ENCODE measurements at regions not wholly inside any gene's neighbourhood (a gene's known extent, or its start where the extent isn't known, plus 50 kb on each side); places are given as distances from the start of the nearest gene placed in this dataset.
A peak's percentile ranks its signal among the peaks of the same experiment; 100 is the strongest.

- H3K4me3 ChIP-seq (ENCODE audit: low read depth in 1 of 3, low read length in 3 of 3) = no peak overlapping the region
- TF ChIP-seq RAD21 (IDR thresholded peaks at IDR 0.05) = peak; percentile 63 to 76
- TF ChIP-seq JUND (IDR thresholded peaks at IDR 0.05) = no peak
- TF ChIP-seq FOXA1 (IDR thresholded peaks at IDR 0.05) = no peak
- H3K9ac ChIP-seq (ENCODE audit: low read depth in 1 of 2, low read length in 2 of 2) = no peak overlapping the region
- H3K9me3 ChIP-seq (ENCODE audit: control insufficient read depth in 4 of 4, low read length in 3 of 4) = no peaks in the 10 kb centered on the region
- DNase-seq (ENCODE audit: low spot score) = no peak
- 43% methylated on average over 2 of the region's 2 CpGs for WGBS
- no peaks in the 10 kb centered on the region for H3K36me3 ChIP-seq (ENCODE audit: control insufficient read depth in 4 of 4, insufficient read depth in 3 of 4, low read depth in 1 of 4, low read length in 3 of 4)
- no peaks in the 10 kb centered on the region for H3K4me1 ChIP-seq (ENCODE audit: control insufficient read depth in 4 of 4, insufficient read depth in 4 of 4, low read length in 3 of 4)
- no peaks in the 10 kb centered on the region for H3K27me3 ChIP-seq (ENCODE audit: control insufficient read depth in 4 of 4, insufficient read depth in 4 of 4, low read length in 3 of 4)
- no peak overlapping the region for H3K27ac ChIP-seq (ENCODE audit: low read depth in 1 of 2, low read length in 2 of 2)
These were observed 625.1 kb upstream of the IMPG1 start for GRCh38 chr6:76697585-76697984.

DNA sequence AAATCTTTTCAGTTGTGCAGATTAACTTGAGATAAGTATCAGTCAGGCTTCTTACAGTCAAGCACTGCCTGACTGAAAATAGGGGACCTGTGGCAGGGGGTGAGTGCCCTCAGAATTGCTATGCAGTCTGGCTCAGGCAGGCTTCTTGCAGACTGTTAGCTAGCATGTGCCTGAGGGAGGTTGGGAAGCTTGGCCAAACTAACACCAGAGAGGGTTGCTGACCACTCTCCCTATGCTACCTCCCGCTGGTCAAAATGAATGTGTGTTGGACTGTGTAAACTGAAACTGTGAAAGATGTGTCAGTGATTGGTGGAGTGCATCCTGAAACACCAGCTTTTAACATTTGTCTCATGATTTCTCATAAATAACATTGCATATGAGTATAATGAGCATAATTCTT, 622.3 kb upstream of the IMPG1 start:
- 50% methylated on average over 1 of the region's 1 CpG for WGBS
- Histone ChIP-seq H3K9ac (ENCODE audit: low read depth in 1 of 2, low read length in 2 of 2) (no peak overlapping the region), H3K4me1 (ENCODE audit: control insufficient read depth in 4 of 4, insufficient read depth in 4 of 4, low read length in 3 of 4) (no peaks in the 10 kb centered on the region), H3K27me3 (ENCODE audit: control insufficient read depth in 4 of 4, insufficient read depth in 4 of 4, low read length in 3 of 4) (no peaks in the 10 kb centered on the region), H3K27ac (ENCODE audit: low read depth in 1 of 2, low read length in 2 of 2) (no peak overlapping the region), H3K9me3 (ENCODE audit: control insufficient read depth in 4 of 4, low read length in 3 of 4) (no peaks in the 10 kb centered on the region), H3K36me3 (ENCODE audit: control insufficient read depth in 4 of 4, insufficient read depth in 3 of 4, low read depth in 1 of 4, low read length in 3 of 4) (no peaks in the 10 kb centered on the region), H3K4me3 (ENCODE audit: low read depth in 1 of 3, low read length in 3 of 3) (no peak overlapping the region)
- no peak for DNase-seq (ENCODE audit: low spot score)
- TF ChIP-seq FOXA2 (IDR thresholded peaks at IDR 0.05) (no peak), TAF1 (conservative IDR thresholded peaks at IDR 0.05) (no peak), FOXA1 (IDR thresholded peaks at IDR 0.05) (no peak), SP1 (IDR thresholded peaks at IDR 0.05) (no peak), ZBTB33 (IDR thresholded peaks at IDR 0.05) (no peak), NR2F2 (IDR thresholded peaks at IDR 0.05) (no peak)

- TF ChIP-seq TAF1 (conservative IDR thresholded peaks at IDR 0.05) = no peak
- peak; percentile 6 for TF ChIP-seq CTCF (IDR thresholded peaks at IDR 0.05; ENCODE audit: low read depth, low read length, missing input control)
- TF ChIP-seq JUND (IDR thresholded peaks at IDR 0.05) = no peak
- peak in 1 of 2 donors; percentile 7 for TF ChIP-seq RXRA (IDR thresholded peaks at IDR 0.05)
- peak; percentile 21 to 51 for TF ChIP-seq RAD21 (IDR thresholded peaks at IDR 0.05)
- no peak for TF ChIP-seq HNF4G (IDR thresholded peaks at IDR 0.05)
- no peaks in the 10 kb centered on the region for H3K4me1 ChIP-seq (ENCODE audit: control insufficient read depth in 4 of 4, insufficient read depth in 4 of 4, low read length in 3 of 4)
- WGBS = 78% methylated on average over 5 of the region's 5 CpGs
- H3K4me3 ChIP-seq (ENCODE audit: low read depth in 1 of 3, low read length in 3 of 3) = no peak overlapping the region
- H3K9me3 ChIP-seq (ENCODE audit: control insufficient read depth in 4 of 4, low read length in 3 of 4) = no peaks in the 10 kb centered on the region
- H3K27me3 ChIP-seq (ENCODE audit: control insufficient read depth in 4 of 4, insufficient read depth in 4 of 4, low read length in 3 of 4) = no peaks in the 10 kb centered on the region
- H3K9ac ChIP-seq (ENCODE audit: low read depth in 1 of 2, low read length in 2 of 2) = no peak overlapping the region
- H3K27ac ChIP-seq (ENCODE audit: low read depth in 1 of 2, low read length in 2 of 2) = no peak overlapping the region
- DNase-seq (ENCODE audit: low spot score) = no peak
- no peaks in the 10 kb centered on the region for H3K36me3 ChIP-seq (ENCODE audit: control insufficient read depth in 4 of 4, insufficient read depth in 3 of 4, low read depth in 1 of 4, low read length in 3 of 4)
These were observed 612.4 kb upstream of the IMPG1 start for GRCh38 chr6:76684875-76685274.

- TF ChIP-seq CTCF (IDR thresholded peaks at IDR 0.05; ENCODE audit: low read depth, low read length, missing input control) (no peak), GABPA (IDR thresholded peaks at IDR 0.05 in 1 of 2, conservative IDR thresholded peaks at IDR 0.05 in 1 of 2) (no peak), FOXA1 (IDR thresholded peaks at IDR 0.05) (no peak), RXRA (IDR thresholded peaks at IDR 0.05) (no peak)
- no peaks in the 10 kb centered on the region for H3K27me3 ChIP-seq (ENCODE audit: control insufficient read depth in 4 of 4, insufficient read depth in 4 of 4, low read length in 3 of 4)
- no peak for DNase-seq (ENCODE audit: low spot score)
- no peaks in the 10 kb centered on the region for H3K9me3 ChIP-seq (ENCODE audit: control insufficient read depth in 4 of 4, low read length in 3 of 4)
- H3K9ac ChIP-seq (ENCODE audit: low read depth in 1 of 2, low read length in 2 of 2) = no peak overlapping the region
- H3K36me3 ChIP-seq (ENCODE audit: control insufficient read depth in 4 of 4, insufficient read depth in 3 of 4, low read depth in 1 of 4, low read length in 3 of 4) = no peaks in the 10 kb centered on the region
- H3K4me1 ChIP-seq (ENCODE audit: control insufficient read depth in 4 of 4, insufficient read depth in 4 of 4, low read length in 3 of 4) = no peaks in the 10 kb centered on the region
- no peak overlapping the region for H3K27ac ChIP-seq (ENCODE audit: low read depth in 1 of 2, low read length in 2 of 2)
- 65% methylated on average over 2 of the region's 2 CpGs for WGBS
- H3K4me3 ChIP-seq (ENCODE audit: low read depth in 1 of 3, low read length in 3 of 3) = no peak overlapping the region
These were observed 611.5 kb upstream of the IMPG1 start for GRCh38 chr6:76683985-76684384.

Data from liver (tissue), 8 donors.